Endothelial cell of umbilical vein (primary cell): ENCODE measurements at regions not wholly inside any gene's neighbourhood (a gene's known extent, or its start where the extent isn't known, plus 50 kb on each side); places are given as distances from the start of the nearest gene placed in this dataset.

Experiments used
- CTCF ChIP-seq, 2 donors: IDR thresholded peaks; 1 replicate in 1 of 2; 2 replicates in 1 of 2; pipeline ENCODE4 v1.5.1; 2011; ENCODE audit warnings: low read length in 2 of 2, mild to moderate bottlenecking in 2 of 2, moderate library complexity in 2 of 2, control low read depth in 1 of 2, inconsistent platforms in 1 of 2, low read depth in 1 of 2; ENCODE audit not compliant: insufficient read depth in 1 of 2; ENCODE audit errors: extremely low read depth in 1 of 2
- EZH2 ChIP-seq: IDR thresholded peaks from 2 replicates; pipeline ENCODE4 v1.6.1; 2012; ENCODE audit warnings: borderline replicate concordance, low read depth, mild to moderate bottlenecking, moderate library complexity, low read length, inconsistent platforms; ENCODE audit not compliant: severe bottlenecking
- GATA2 ChIP-seq: IDR thresholded peaks from 2 replicates; pipeline ENCODE4 v1.7.0; 2011; ENCODE audit warnings: low read depth, mild to moderate bottlenecking, moderate library complexity, mixed read lengths, low read length; ENCODE audit not compliant: insufficient read length, insufficient read depth
- JUN ChIP-seq: IDR thresholded peaks from 2 replicates; pipeline ENCODE4 v1.6.1; 2011; ENCODE audit warnings: borderline replicate concordance, low read depth; ENCODE audit not compliant: insufficient read length, insufficient read depth
- POLR2AphosphoS5 ChIP-seq: IDR thresholded peaks from 2 replicates; pipeline ENCODE4 v1.6.1; 2012; ENCODE audit warnings: low read depth, mild to moderate bottlenecking, control low read depth, low read length, moderate library complexity; ENCODE audit not compliant: insufficient read depth

GRCh38 chr4:122679946-122680345 lies 52.6 kb upstream of the BBS12 start:
- no peak for TF ChIP-seq EZH2
- no peak for TF ChIP-seq CTCF (IDR thresholded peaks at IDR 0.05; ENCODE audit: extremely low read depth in 1 of 2, insufficient read depth in 1 of 2, low read depth in 1 of 2, low read length in 2 of 2)
- TF ChIP-seq JUN = no peak
- TF ChIP-seq GATA2 = no peak
- TF ChIP-seq POLR2AphosphoS5 = no peak
